Adrenal gland (tissue), 9 donors: ENCODE measurements at regions not wholly inside any gene's neighbourhood (a gene's known extent, or its start where the extent isn't known, plus 50 kb on each side); places are given as distances from the start of the nearest gene placed in this dataset.

Experiments
- DNase-seq, 7 donors: peaks; one replicate each; pipeline ENCODE4 v3.0.0-alpha.2; 2019 to 2020
- H3K27ac ChIP-seq, 5 donors: fragments of 200-600 bp; sonication (generic) in 4 of 5; 1 replicate in 3 of 5; 2 replicates in 2 of 5; pipeline versions ENCODE4 v1.5.1 to v1.8.0; 2016 to 2020; ENCODE audit warnings: mild to moderate bottlenecking in 1 of 5
- H3K27me3 ChIP-seq: fragments of 200-600 bp; 2 replicates; pipeline ENCODE4 v1.8.0; 2021
- H3K36me3 ChIP-seq, 2 donors: fragments of 200-600 bp; replicated peaks in 1 of 2; 1 replicate in 1 of 2; 2 replicates in 1 of 2; pipeline versions ENCODE4 v1.5.1 to v1.8.0; 2018 to 2022
- H3K4me1 ChIP-seq, 2 donors: fragments of 200-600 bp; replicated peaks in 1 of 2; 1 replicate in 1 of 2; 2 replicates in 1 of 2; pipeline versions ENCODE4 v1.5.1 to v1.8.0; 2018 to 2021
- H3K4me3 ChIP-seq, 4 donors: fragments of 200-600 bp; sonication (generic) in 3 of 4; one replicate each; pipeline ENCODE4 v1.5.1; 2016 to 2018
- H3K9me3 ChIP-seq, 3 donors: fragments of 200-600 bp; sonication (generic) in 1 of 3; replicated peaks in 1 of 3; 1 replicate in 2 of 3; 2 replicates in 1 of 3; pipeline versions ENCODE4 v1.5.1 to v1.8.0; 2016 to 2021
- CTCF ChIP-seq, 6 experiments: fragments of 450-650 bp in 4 of 6; fragments of 200-600 bp in 2 of 6; sonication (generic) in 1 of 6; IDR thresholded peaks; 1 replicate in 5 of 6; 2 replicates in 1 of 6; pipeline versions ENCODE4 v1.5.1 to v1.8.0; 2016 to 2021; ENCODE audit warnings: antibody characterized with exemption in 6 of 6, mild to moderate bottlenecking in 2 of 6, moderate library complexity in 1 of 6
- POLR2A ChIP-seq, 2 donors: fragments of 450-650 bp; IDR thresholded peaks; one replicate each; pipeline ENCODE4 v1.6.1; 2017; ENCODE audit warnings: antibody characterized with exemption in 2 of 2, mild to moderate bottlenecking in 2 of 2, moderate library complexity in 1 of 2
- WGBS, 4 donors: extraction: QIAGEN DNeasy Blood & Tissue Kit in 2 of 4; methylation state at CpG; one replicate each; pipeline versions ENCODE4 v1.1.5 to v1.1.7; 2013 to 2017; 5-methylcytosine and 5-hydroxymethylcytosine counted together
- intact Hi-C, 2 donors: fragments of 100-400 bp; cut with DNase I; formaldehyde crosslinking; loops; one replicate each; pipeline versions ENCODE4 v1.14.1 to v1.15.0; 2022 to 2023
- donor health status: healthy with polysubstance abuse.
- donor health status: Bipolar disorder and iron deficiency.
- donor health status: DM: yes; HTN: yes; CAD: no.
- donor health status: DM: no; HTN: no; CAD: no.
- donor health status: DM: no; HTN: no; CAD: no.

DNA sequence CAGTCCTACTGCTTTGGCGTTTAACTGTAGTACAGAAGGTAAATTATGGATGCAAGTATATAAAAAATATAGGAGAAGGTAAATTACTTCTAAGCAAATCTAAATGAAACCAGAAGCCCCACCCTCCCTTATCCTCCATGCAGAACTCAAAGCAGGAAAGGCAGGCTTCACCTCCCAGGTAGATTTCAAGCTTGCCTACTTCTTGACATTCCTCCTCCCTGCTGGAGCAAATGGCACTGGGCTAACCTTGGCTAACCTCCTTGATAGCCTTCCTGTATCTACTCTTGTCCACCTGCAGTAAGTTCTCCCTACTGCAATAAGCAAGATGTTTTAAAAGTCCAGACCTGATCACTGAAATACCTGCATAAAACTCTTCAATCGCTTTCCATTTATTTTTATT lies 396.0 kb downstream of the IRS2 start:
- TF ChIP-seq CTCF (IDR thresholded peaks at IDR 0.05) (no peak), POLR2A (IDR thresholded peaks at IDR 0.05) (no peak)
- H3K27ac ChIP-seq: no peak overlapping the region
- no peaks in the 10 kb centered on the region for H3K36me3 ChIP-seq
- WGBS, 4 donors: 77 to 93% (median 86%) methylated on average over 2 of the region's 2 CpGs
- intact Hi-C loops: no loop called here
- DNase-seq: no peak
- H3K4me1 ChIP-seq: no peaks in the 10 kb centered on the region
- H3K4me3 ChIP-seq: no peak overlapping the region
- H3K27me3 ChIP-seq: no peaks in the 10 kb centered on the region
- H3K9me3 ChIP-seq: no peaks in the 10 kb centered on the region

- TF ChIP-seq CTCF (IDR thresholded peaks at IDR 0.05) (no peak), POLR2A (IDR thresholded peaks at IDR 0.05) (no peak)
- H3K27me3 ChIP-seq: no peaks in the 10 kb centered on the region
- intact Hi-C loops: no loop called here
- no peaks in the 10 kb centered on the region for H3K4me1 ChIP-seq
- no peaks in the 10 kb centered on the region for H3K36me3 ChIP-seq
- no peak overlapping the region for H3K27ac ChIP-seq
- no peak overlapping the region for H3K4me3 ChIP-seq
- no peak for DNase-seq
- WGBS, 4 donors: 83 to 88% (median 84%) methylated on average over 8 of the region's 8 CpGs
- no peaks in the 10 kb centered on the region for H3K9me3 ChIP-seq
These were observed 396.5 kb downstream of the IRS2 start for GRCh38 chr13:109389892-109390345.

DNA sequence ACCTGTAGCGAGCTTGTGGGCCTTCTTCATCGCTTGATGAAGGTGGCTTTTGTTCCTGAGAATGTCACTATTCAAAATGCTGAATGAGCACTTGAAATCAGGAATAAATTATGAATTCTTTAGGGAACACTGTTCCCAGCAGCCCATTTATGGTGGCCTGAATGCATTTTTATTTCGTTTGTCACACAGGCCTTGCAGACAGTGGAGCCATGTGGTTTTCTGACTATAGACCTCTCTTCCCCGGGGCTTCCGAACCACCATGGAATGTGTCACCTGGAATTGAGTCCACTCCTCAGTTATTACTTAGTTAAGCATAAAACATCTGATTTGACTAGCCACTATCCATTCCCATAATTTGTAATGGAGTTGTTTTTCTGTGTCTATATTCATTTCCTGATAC lies 396.9 kb downstream of the IRS2 start:
- H3K4me3 ChIP-seq: no peak overlapping the region
- TF ChIP-seq POLR2A (IDR thresholded peaks at IDR 0.05) (no peak), CTCF (IDR thresholded peaks at IDR 0.05) (no peak)
- no peaks in the 10 kb centered on the region for H3K4me1 ChIP-seq
- no peaks in the 10 kb centered on the region for H3K9me3 ChIP-seq
- WGBS, 4 donors: 86 to 96% (median 87%) methylated on average over 5 of the region's 5 CpGs
- H3K36me3 ChIP-seq: no peaks in the 10 kb centered on the region
- H3K27ac ChIP-seq: no peak overlapping the region
- no peak for DNase-seq
- intact Hi-C loops: no loop called here
- no peaks in the 10 kb centered on the region for H3K27me3 ChIP-seq

- TF ChIP-seq POLR2A (IDR thresholded peaks at IDR 0.05): no peak
- TF ChIP-seq CTCF (IDR thresholded peaks at IDR 0.05): no peak
- no peaks in the 10 kb centered on the region for H3K9me3 ChIP-seq
- WGBS, 4 donors: 78 to 97% (median 84%) methylated on average over 1 to 7 of the region's 7 CpGs
- H3K36me3 ChIP-seq: no peaks in the 10 kb centered on the region
- DNase-seq: no peak
- H3K27me3 ChIP-seq: no peaks in the 10 kb centered on the region
- H3K27ac ChIP-seq: no peak overlapping the region
- H3K4me3 ChIP-seq: no peak overlapping the region
- intact Hi-C loops: no loop called here
- no peaks in the 10 kb centered on the region for H3K4me1 ChIP-seq
These were observed 398.9 kb downstream of the IRS2 start for GRCh38 chr13:109387471-109387870.
